Endothelial cell of umbilical vein (primary cell): ENCODE measurements at regions not wholly inside any gene's neighbourhood (a gene's known extent, or its start where the extent isn't known, plus 50 kb on each side); places are given as distances from the start of the nearest gene placed in this dataset.

Experiments used
- BruUV-seq: library from RNA; stranded (reverse); fragments of 400-500 nt; replicated peaks from 2 replicates; lab custom pipeline; 2021; lab: Mats Ljungman, UMichigan
- CTCF ChIA-PET: fragments of 300-600, 350-600 bp; sonication (Branson Sonifier 250); formaldehyde crosslinking; loops from one replicate; lab custom pipeline; 2021; ENCODE audit warnings: antibody characterized with exemption, inconsistent platforms; lab: Charles Lee
- POLR2A ChIA-PET: fragments of 300-600, 350-600 bp; sonication (Branson Sonifier 250); formaldehyde crosslinking; loops from one replicate; lab custom pipeline; 2021; ENCODE audit warnings: antibody characterized with exemption, inconsistent platforms; lab: Charles Lee
- DNase-seq: peaks from one replicate; pipeline ENCODE4 v3.0.0-alpha.2; 2011; ENCODE audit warnings: low read depth, low spot score
- FAIRE-seq: peaks from 2 replicates; lab custom pipeline; 2011; peaks lifted over from hg19 to GRCh38; lab: Jason Lieb, UNC
- H2AFZ ChIP-seq: 2 replicates; pipeline ENCODE4 v1.6.0; 2012; ENCODE audit warnings: low read depth, low read length, control low read depth, inconsistent platforms
- H3K27ac ChIP-seq: 2 replicates; pipeline ENCODE4 v1.5.1; 2011; ENCODE audit warnings: low read depth, mild to moderate bottlenecking, control low read depth, low read length, moderate library complexity; ENCODE audit not compliant: insufficient read depth
- H3K27me3 ChIP-seq, 2 experiments: 2 replicates each; pipeline versions ENCODE4 v1.6.0 to v1.6.1; 2011; ENCODE audit warnings: low read length in 2 of 2, mixed read lengths in 1 of 2; ENCODE audit not compliant: control insufficient read depth in 2 of 2, insufficient read depth in 2 of 2
- H3K36me3 ChIP-seq, 2 experiments: 2 replicates in 1 of 2; 3 replicates in 1 of 2; pipeline ENCODE4 v1.5.1; 2011; ENCODE audit warnings: low read length in 2 of 2, mild to moderate bottlenecking in 1 of 2, moderate library complexity in 1 of 2; ENCODE audit not compliant: control insufficient read depth in 2 of 2, insufficient read depth in 2 of 2; ENCODE audit errors: extremely low read depth in 1 of 2
- H3K4me1 ChIP-seq: 3 replicates; pipeline ENCODE4 v1.5.1; 2011; ENCODE audit warnings: mild to moderate bottlenecking, low read length; ENCODE audit not compliant: control insufficient read depth, insufficient read depth; ENCODE audit errors: extremely low read depth
- H3K4me2 ChIP-seq: 2 replicates; pipeline ENCODE4 v1.6.1; 2011; ENCODE audit warnings: low read length, control low read depth, mixed read lengths; ENCODE audit not compliant: insufficient read depth
- H3K4me3 ChIP-seq, 3 experiments: fragments of 200-600 bp in 1 of 3; sonication (generic), shearing (Covaris generic) in 1 of 3; replicated peaks in 1 of 3; 2 replicates each; pipeline ENCODE4 v1.5.1; 2011 to 2016; ENCODE audit warnings: control low read depth in 3 of 3, low read length in 3 of 3, mild to moderate bottlenecking in 2 of 3, inconsistent platforms in 1 of 3, low read depth in 1 of 3, moderate library complexity in 1 of 3; ENCODE audit not compliant: insufficient read depth in 1 of 3
- H3K79me2 ChIP-seq: 2 replicates; pipeline ENCODE4 v1.6.0; 2012; ENCODE audit warnings: low read length, inconsistent platforms; ENCODE audit not compliant: control insufficient read depth, insufficient read depth
- H3K9ac ChIP-seq: replicated peaks from 2 replicates; pipeline ENCODE3; 2011; ENCODE audit warnings: low read length, control low read depth; ENCODE audit not compliant: insufficient read depth; ENCODE audit errors: extremely low read depth
- H3K9me1 ChIP-seq: replicated peaks from 3 replicates; pipeline ENCODE4 v1.6.0; 2011; ENCODE audit warnings: mild to moderate bottlenecking, low read length; ENCODE audit not compliant: control insufficient read depth, insufficient read depth; ENCODE audit errors: extremely low read depth
- H3K9me3 ChIP-seq: replicated peaks from 2 replicates; pipeline ENCODE4 v1.5.1; 2012; ENCODE audit warnings: low read length, inconsistent platforms; ENCODE audit not compliant: control insufficient read depth, insufficient read depth
- H4K20me1 ChIP-seq: replicated peaks from 2 replicates; pipeline ENCODE3; 2011; ENCODE audit warnings: mild to moderate bottlenecking, low read length; ENCODE audit not compliant: control insufficient read depth, insufficient read depth; ENCODE audit errors: extremely low read depth
- CTCF ChIP-seq, 2 donors: IDR thresholded peaks; 1 replicate in 1 of 2; 2 replicates in 1 of 2; pipeline ENCODE4 v1.5.1; 2011; ENCODE audit warnings: low read length in 2 of 2, mild to moderate bottlenecking in 2 of 2, moderate library complexity in 2 of 2, control low read depth in 1 of 2, inconsistent platforms in 1 of 2, low read depth in 1 of 2; ENCODE audit not compliant: insufficient read depth in 1 of 2; ENCODE audit errors: extremely low read depth in 1 of 2
- EZH2 ChIP-seq: IDR thresholded peaks from 2 replicates; pipeline ENCODE4 v1.6.1; 2012; ENCODE audit warnings: borderline replicate concordance, low read depth, mild to moderate bottlenecking, moderate library complexity, low read length, inconsistent platforms; ENCODE audit not compliant: severe bottlenecking
- FOS ChIP-seq: IDR thresholded peaks from 2 replicates; pipeline ENCODE4 v1.6.1; 2011; ENCODE audit warnings: mild to moderate bottlenecking, low read length, moderate library complexity, borderline replicate concordance; ENCODE audit not compliant: insufficient read depth
- GATA2 ChIP-seq: IDR thresholded peaks from 2 replicates; pipeline ENCODE4 v1.7.0; 2011; ENCODE audit warnings: low read depth, mild to moderate bottlenecking, moderate library complexity, mixed read lengths, low read length; ENCODE audit not compliant: insufficient read length, insufficient read depth
- JUN ChIP-seq: IDR thresholded peaks from 2 replicates; pipeline ENCODE4 v1.6.1; 2011; ENCODE audit warnings: borderline replicate concordance, low read depth; ENCODE audit not compliant: insufficient read length, insufficient read depth
- MAX ChIP-seq: IDR thresholded peaks from 2 replicates; pipeline ENCODE4 v1.6.1; 2011; ENCODE audit not compliant: insufficient read depth, insufficient read length
- MYC ChIP-seq: IDR thresholded peaks from one replicate; pipeline ENCODE4 v1.6.1; 2011; ENCODE audit warnings: mild to moderate bottlenecking, low read depth, low read length
- POLR2A ChIP-seq: IDR thresholded peaks from 2 replicates; pipeline ENCODE4 v1.6.1; 2012; ENCODE audit warnings: low read depth, mild to moderate bottlenecking, control low read depth, low read length
- POLR2AphosphoS5 ChIP-seq: IDR thresholded peaks from 2 replicates; pipeline ENCODE4 v1.6.1; 2012; ENCODE audit warnings: low read depth, mild to moderate bottlenecking, control low read depth, low read length, moderate library complexity; ENCODE audit not compliant: insufficient read depth
- dilution Hi-C: fragments of 300-500 bp; cut with MboI; formaldehyde crosslinking; loops from one replicate; pipeline ENCODE4 v1.15.0; 2019; ENCODE audit warnings: low sequenced_read_pairs; ENCODE audit not compliant: extremely low pct_ligation_motif_present
- intact Hi-C: fragments of 100-400 bp; cut with micrococcal nuclease; formaldehyde crosslinking; loops from one replicate; pipeline ENCODE4 v1.10.0; 2022

- intact Hi-C loops = no loop called here
- H3K79me2 ChIP-seq = no peaks in the 10 kb centered on the region
- H3K9me3 ChIP-seq = no peaks in the 10 kb centered on the region
- no peak overlapping the region for H3K4me2 ChIP-seq
- ChIA-PET POLR2A (no interaction called here), CTCF (no interaction called here)
- dilution Hi-C loops = no loop called here
- H3K9ac ChIP-seq = no peak overlapping the region
- H4K20me1 ChIP-seq = no peaks in the 10 kb centered on the region
- H2AFZ ChIP-seq = no peak overlapping the region
- H3K27me3 ChIP-seq = no peaks in the 10 kb centered on the region
- H3K9me1 ChIP-seq = no peaks in the 10 kb centered on the region
- no peaks in the 10 kb centered on the region for H3K4me1 ChIP-seq
- FAIRE-seq (no peak), DNase-seq (no peak)
- H3K4me3 ChIP-seq = no peak overlapping the region
- no TSS peak for BruUV-seq
- H3K36me3 ChIP-seq = no peaks in the 10 kb centered on the region
- H3K27ac ChIP-seq = no peak overlapping the region
- TF ChIP-seq JUN (no peak), GATA2 (no peak), MAX (no peak), POLR2AphosphoS5 (no peak), FOS (no peak), CTCF (IDR thresholded peaks at IDR 0.05; ENCODE audit: extremely low read depth in 1 of 2, insufficient read depth in 1 of 2, low read depth in 1 of 2, low read length in 2 of 2) (no peak), MYC (no peak), EZH2 (no peak), POLR2A (no peak)
Observed at GRCh38 chr6:1222728-1223595, 88.9 kb upstream of the FOXQ1 start.
